ENCODE measurements at regions not wholly inside any gene's neighbourhood (a gene's known extent, or its start where the extent isn't known, plus 50 kb on each side); places are given as distances from the start of the nearest gene placed in this dataset.

DNA sequence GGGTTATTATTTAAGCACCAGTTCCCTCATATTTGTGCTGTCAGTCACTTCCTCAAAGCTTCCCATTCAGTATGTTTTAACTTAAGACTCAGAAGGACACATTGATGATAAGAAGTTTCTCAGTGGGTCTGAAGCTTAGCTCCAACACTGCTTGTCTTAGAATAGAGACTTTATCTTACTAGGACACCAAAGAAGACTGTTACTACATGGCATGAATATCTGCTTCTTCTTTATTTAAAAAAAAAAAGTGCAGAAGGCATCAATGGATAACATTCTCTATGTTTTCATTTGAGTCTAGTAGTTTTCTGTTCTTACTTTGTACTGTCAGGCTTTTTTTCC, 404.2 kb downstream of the DAD1 start (continued):
- TF ChIP-seq ZNF670 (CRISPR knock-in tag; IDR thresholded peaks at IDR 0.05; ENCODE audit: borderline replicate concordance), result no peak
- TF ChIP-seq, protein P1, sequence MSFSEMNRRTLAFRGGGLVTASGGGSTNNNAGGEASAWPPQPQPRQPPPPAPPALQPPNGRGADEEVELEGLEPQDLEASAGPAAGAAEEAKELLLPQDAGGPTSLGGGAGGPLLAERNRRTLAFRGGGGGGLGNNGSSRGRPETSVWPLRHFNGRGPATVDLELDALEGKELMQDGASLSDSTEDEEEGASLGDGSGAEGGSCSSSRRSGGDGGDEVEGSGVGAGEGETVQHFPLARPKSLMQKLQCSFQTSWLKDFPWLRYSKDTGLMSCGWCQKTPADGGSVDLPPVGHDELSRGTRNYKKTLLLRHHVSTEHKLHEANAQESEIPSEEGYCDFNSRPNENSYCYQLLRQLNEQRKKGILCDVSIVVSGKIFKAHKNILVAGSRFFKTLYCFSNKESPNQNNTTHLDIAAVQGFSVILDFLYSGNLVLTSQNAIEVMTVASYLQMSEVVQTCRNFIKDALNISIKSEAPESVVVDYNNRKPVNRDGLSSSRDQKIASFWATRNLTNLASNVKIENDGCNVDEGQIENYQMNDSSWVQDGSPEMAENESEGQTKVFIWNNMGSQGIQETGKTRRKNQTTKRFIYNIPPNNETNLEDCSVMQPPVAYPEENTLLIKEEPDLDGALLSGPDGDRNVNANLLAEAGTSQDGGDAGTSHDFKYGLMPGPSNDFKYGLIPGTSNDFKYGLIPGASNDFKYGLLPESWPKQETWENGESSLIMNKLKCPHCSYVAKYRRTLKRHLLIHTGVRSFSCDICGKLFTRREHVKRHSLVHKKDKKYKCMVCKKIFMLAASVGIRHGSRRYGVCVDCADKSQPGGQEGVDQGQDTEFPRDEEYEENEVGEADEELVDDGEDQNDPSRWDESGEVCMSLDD (CRISPR knock-in tag; IDR thresholded peaks at IDR 0.05; ENCODE audit: borderline replicate concordance), result no peak
- TF ChIP-seq, protein P2, sequence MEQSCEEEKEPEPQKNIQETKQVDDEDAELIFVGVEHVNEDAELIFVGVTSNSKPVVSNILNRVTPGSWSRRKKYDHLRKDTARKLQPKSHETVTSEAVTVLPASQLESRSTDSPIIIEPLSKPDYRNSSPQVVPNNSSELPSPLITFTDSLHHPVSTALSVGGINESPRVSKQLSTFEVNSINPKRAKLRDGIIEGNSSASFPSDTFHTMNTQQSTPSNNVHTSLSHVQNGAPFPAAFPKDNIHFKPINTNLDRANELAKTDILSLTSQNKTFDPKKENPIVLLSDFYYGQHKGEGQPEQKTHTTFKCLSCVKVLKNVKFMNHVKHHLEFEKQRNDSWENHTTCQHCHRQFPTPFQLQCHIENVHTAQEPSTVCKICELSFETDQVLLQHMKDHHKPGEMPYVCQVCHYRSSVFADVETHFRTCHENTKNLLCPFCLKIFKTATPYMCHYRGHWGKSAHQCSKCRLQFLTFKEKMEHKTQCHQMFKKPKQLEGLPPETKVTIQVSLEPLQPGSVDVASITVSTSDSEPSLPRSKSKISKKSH (CRISPR knock-in tag; IDR thresholded peaks at IDR 0.05; ENCODE audit: borderline replicate concordance), result no peak
- TF ChIP-seq RFXANK (CRISPR knock-in tag; IDR thresholded peaks at IDR 0.05), result no peak
- TF ChIP-seq, protein P3, sequence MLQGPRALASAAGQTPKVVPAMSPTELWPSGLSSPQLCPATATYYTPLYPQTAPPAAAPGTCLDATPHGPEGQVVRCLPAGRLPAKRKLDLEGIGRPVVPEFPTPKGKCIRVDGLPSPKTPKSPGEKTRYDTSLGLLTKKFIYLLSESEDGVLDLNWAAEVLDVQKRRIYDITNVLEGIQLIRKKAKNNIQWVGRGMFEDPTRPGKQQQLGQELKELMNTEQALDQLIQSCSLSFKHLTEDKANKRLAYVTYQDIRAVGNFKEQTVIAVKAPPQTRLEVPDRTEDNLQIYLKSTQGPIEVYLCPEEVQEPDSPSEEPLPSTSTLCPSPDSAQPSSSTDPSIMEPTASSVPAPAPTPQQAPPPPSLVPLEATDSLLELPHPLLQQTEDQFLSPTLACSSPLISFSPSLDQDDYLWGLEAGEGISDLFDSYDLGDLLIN (CRISPR knock-in tag; IDR thresholded peaks at IDR 0.05; ENCODE audit: borderline replicate concordance), result no peak
- TF ChIP-seq ZNF614 (CRISPR knock-in tag; IDR thresholded peaks at IDR 0.05; ENCODE audit: borderline replicate concordance), result no peak

DNA sequence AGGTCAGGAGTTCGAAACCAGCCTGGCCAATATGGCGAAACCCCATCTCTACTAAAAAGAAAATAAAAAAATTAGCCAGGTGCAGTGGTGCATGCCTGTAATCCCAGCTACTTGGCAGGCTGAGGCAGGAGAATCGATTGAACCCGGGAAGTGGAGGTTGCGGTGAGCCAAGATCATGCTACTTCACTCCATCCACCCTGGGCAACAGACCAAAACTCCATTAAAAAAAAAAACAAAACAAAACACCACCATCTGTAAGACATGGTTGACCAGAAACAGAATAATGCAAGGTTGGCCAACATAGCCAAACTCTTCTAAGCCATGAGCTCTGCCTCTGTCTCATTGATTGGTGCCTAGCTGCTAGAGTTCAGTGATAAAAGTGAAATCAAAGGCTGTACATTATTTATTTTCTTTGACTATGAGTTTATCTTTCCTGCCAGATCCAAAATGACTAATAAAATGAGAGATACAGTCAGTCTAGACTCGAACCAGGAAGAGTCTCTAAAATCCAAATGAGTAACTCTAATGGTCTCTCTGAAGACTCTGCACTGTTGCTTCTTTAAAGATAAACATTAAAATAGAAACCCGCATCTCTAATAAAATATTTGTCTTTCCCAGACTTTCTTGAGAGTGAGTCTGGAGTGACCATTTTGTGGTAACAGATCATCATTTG, 404.7 kb downstream of the DAD1 start:
- no peak for ATAC-seq
- H2AFZ ChIP-seq (ENCODE audit: low read length), result no peak overlapping the region
- no peak overlapping the region for H3K4me3 ChIP-seq (replicated peaks in 1 of 3; ENCODE audit: insufficient read depth in 1 of 3, low read depth in 2 of 3, low read length in 3 of 3)
- ChIA-PET POLR2A (no interaction called here), CTCF (ENCODE audit: low intra/inter-chr PET ratio, low total read pairs) (no interaction called here)
- intact Hi-C loops (cut with micrococcal nuclease; ENCODE audit: unreplicated experiment), result no loop called here
- H3K4me1 ChIP-seq (ENCODE audit: insufficient read depth, low read length), result no peaks in the 10 kb centered on the region
- no peak overlapping the region for H3K9ac ChIP-seq (ENCODE audit: insufficient read depth, low read depth, low read length)
- H4K20me1 ChIP-seq (ENCODE audit: insufficient read depth, low read length), result no peaks in the 10 kb centered on the region
- H3K36me3 ChIP-seq (replicated peaks in 1 of 2; ENCODE audit: control insufficient read depth in 1 of 2, insufficient read depth in 2 of 2, low read length in 2 of 2), result no peaks in the 10 kb centered on the region
- H3K27me3 ChIP-seq (ENCODE audit: control insufficient read depth in 1 of 2, insufficient read depth in 2 of 2, low read length in 2 of 2), result no peaks in the 10 kb centered on the region
- no peak overlapping the region for H3K27ac ChIP-seq (ENCODE audit: extremely low read length, insufficient read depth, low read length)
- H3K4me2 ChIP-seq (ENCODE audit: low read depth, low read length), result no peak overlapping the region
- WGBS (ENCODE audit: low lambda C conversion rate), result 45% methylated on average over 7 of the region's 7 CpGs
- in situ Hi-C loops (cut with HindIII; ENCODE audit: extremely low pct_ligation_motif_present, low pct_unique_long_range_greater_than_20kb), result no loop called here
- H3K9me3 ChIP-seq (ENCODE audit: low read length), result no peaks in the 10 kb centered on the region
- no peak for DNase-seq (ENCODE audit: low spot score)
- H3K79me2 ChIP-seq (ENCODE audit: insufficient read depth, low read length), result no peaks in the 10 kb centered on the region
- no TSS peak for BruUV-seq (replicated peaks)
- FAIRE-seq, result no peak
- no peak for TF ChIP-seq FOXC1 (CRISPR knock-in tag; IDR thresholded peaks at IDR 0.05; ENCODE audit: borderline replicate concordance)
- TF ChIP-seq, protein P4, sequence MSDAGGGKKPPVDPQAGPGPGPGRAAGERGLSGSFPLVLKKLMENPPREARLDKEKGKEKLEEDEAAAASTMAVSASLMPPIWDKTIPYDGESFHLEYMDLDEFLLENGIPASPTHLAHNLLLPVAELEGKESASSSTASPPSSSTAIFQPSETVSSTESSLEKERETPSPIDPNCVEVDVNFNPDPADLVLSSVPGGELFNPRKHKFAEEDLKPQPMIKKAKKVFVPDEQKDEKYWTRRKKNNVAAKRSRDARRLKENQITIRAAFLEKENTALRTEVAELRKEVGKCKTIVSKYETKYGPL (CRISPR knock-in tag; IDR thresholded peaks at IDR 0.05), result no peak
- TF ChIP-seq KDM5A (IDR thresholded peaks at IDR 0.05; ENCODE audit: borderline replicate concordance, low read length), result no peak
- TF ChIP-seq, protein P5, sequence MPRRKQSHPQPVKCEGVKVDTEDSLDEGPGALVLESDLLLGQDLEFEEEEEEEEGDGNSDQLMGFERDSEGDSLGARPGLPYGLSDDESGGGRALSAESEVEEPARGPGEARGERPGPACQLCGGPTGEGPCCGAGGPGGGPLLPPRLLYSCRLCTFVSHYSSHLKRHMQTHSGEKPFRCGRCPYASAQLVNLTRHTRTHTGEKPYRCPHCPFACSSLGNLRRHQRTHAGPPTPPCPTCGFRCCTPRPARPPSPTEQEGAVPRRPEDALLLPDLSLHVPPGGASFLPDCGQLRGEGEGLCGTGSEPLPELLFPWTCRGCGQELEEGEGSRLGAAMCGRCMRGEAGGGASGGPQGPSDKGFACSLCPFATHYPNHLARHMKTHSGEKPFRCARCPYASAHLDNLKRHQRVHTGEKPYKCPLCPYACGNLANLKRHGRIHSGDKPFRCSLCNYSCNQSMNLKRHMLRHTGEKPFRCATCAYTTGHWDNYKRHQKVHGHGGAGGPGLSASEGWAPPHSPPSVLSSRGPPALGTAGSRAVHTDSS (CRISPR knock-in tag; conservative IDR thresholded peaks at IDR 0.05), result no peak
- TF ChIP-seq, protein P6, sequence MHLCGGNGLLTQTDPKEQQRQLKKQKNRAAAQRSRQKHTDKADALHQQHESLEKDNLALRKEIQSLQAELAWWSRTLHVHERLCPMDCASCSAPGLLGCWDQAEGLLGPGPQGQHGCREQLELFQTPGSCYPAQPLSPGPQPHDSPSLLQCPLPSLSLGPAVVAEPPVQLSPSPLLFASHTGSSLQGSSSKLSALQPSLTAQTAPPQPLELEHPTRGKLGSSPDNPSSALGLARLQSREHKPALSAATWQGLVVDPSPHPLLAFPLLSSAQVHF (CRISPR knock-in tag; IDR thresholded peaks at IDR 0.05), result no peak
- no peak for TF ChIP-seq ZSCAN12 (CRISPR knock-in tag; IDR thresholded peaks at IDR 0.05)
- TF ChIP-seq ATM (IDR thresholded peaks at IDR 0.05; ENCODE audit: borderline replicate concordance), result no peak
- TF ChIP-seq SKI (IDR thresholded peaks at IDR 0.05; ENCODE audit: partially characterized antibody), result no peak
- TF ChIP-seq YEATS4 (CRISPR knock-in tag; IDR thresholded peaks at IDR 0.05; ENCODE audit: borderline replicate concordance), result no peak

Data from HepG2 (cell line).